GM08714 (cell line): ENCODE measurements at regions not wholly inside any gene's neighbourhood (a gene's known extent, or its start where the extent isn't known, plus 50 kb on each side); places are given as distances from the start of the nearest gene placed in this dataset.

Source experiments
- H3K4me3 ChIP-seq: fragments of 200-500 bp; sonication (Bioruptor generic); 2 replicates; pipeline ENCODE4 v1.5.1; 2014; ENCODE audit warnings: mild to moderate bottlenecking, low read length, inconsistent platforms
- ZNF274 ChIP-seq: IDR thresholded peaks from 2 replicates; pipeline ENCODE4 v1.6.1; 2012; ENCODE audit warnings: mild to moderate bottlenecking, low read depth, low read length

DNA sequence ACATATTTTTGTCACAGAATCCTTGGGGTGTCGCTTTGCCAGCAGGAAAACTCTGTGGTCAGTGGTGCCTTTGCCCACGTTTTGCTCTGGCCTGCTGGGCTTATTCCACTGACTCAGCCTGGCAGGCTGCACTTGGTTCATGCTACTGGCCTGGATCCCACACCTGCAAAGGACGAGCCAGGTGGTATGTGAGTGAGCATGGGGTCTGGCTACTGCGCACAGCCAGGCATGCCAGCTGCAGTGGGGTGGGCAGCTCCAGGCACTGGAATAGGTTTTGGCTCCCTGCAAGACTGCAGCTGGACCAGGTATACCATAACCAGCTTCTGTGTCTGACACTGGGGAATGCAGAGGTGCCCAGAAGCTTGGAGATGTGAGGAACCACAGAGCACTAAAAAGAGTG lies 197.9 kb upstream of the VRK2 start:
- H3K4me3 ChIP-seq, result no peak overlapping the region
- TF ChIP-seq ZNF274, result no peak

DNA sequence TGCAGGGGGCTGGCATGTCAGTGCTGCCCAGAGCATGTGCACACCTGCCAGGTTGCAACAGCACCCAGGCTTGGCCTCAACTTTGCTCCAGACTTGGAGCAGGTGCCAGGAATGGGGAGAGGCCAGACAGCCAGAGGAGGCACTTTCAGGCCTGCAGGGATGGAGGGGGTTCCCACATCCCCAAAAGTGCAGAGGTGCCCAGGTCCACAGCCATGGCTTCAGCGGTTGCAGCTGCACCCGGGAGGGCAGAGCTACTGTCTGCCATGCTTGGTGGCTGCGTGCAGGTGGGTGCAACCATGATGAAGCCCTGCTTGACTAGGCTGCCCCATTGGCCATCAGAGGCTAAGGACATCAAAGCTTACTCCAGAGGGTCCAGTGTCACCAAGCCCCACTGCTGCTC lies 196.8 kb upstream of the VRK2 start:
- H3K4me3 ChIP-seq, result no peak overlapping the region
- no peak for TF ChIP-seq ZNF274

DNA sequence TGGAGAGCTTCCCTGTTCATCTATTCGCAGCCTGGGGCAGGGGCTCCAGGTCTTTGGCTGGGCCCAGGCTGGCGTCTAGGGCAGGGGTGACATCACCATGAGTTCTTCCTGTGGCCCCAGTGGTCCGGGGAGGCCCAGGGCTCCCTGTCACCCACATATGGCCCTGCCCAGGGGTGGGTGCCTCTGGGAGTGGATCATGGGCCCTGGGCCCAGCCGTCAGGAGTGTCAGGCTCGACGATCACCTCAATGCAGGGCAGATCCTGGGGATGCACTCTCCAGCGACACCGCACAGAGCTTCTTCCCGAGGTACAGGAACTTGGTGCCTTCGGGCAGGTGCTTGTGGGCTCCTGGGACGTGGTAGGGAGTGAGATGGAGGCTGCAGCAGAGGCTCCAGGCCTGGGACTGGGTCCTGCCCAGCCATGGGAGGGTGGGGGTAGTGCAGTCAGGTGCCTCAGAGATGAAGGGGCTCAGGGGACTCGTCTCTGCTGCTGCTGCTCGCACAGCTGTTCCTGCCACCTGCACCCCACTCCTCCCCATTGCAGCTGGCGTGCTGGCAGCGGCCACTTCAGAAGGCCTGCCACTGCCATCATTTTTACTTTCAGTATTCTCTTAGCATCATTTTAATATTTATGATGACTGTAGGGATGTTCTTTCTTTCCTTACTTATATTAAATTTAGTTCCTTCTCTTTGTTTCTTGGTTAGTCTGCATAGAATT lies 196.0 kb upstream of the VRK2 start:
- no peak for TF ChIP-seq ZNF274
- H3K4me3 ChIP-seq, result no peak overlapping the region

DNA sequence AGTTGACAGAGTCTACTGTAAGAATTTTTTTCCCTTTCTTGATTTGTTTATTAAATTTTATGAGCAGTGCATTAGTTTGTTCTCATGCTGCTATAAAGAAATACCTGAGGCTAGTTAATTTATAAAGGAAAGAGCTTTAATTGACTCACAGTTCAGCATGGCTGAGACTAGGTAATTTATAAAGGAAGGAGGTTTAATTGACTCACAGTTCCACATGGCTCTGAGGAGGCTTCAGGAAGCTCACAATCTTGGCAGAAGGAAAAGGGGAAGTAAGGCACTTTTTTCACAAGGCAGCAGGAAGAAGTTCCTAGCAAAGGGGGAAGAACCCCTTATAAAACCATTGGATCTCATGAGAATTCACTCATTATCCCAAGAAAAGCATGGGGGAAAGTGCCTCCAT lies 191.4 kb upstream of the VRK2 start:
- no peak for TF ChIP-seq ZNF274
- no peak overlapping the region for H3K4me3 ChIP-seq

DNA sequence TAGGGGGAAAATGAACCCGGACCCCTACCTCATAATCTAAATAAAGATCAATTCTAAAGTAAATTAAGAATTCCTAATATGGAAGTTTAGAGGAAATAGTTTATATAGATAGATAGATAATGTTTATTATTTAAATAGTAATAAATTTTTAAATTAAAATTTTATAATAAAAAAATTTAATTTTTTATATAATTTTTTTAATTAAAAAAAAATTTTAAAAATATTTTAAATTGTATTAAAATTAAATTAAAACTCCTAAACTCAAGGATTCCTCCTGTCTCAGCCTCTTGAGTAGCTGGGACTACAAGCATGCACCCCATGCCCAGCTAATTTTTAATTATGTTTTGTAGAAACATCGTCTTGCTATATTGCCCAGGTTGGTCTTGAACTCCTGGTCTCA lies 186.9 kb upstream of the VRK2 start:
- TF ChIP-seq ZNF274, result no peak
- no peak overlapping the region for H3K4me3 ChIP-seq

DNA sequence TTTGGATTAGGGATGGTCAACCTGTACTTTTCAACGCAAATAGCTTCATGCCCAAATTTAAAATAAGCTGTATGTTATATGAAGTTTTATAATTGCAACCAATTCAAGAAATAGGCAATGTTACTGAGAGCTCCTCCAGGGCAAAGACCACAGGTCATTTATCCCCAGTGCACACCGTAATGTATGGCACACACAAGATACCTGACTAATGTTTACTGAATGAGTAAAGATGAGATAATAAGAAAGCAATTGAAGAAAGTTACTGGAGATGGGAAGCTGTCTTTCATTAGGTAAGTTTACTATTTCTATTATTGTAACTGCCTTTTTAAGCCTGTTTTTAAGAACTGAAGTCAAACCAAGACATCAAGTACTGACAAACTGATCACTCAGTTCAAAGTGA lies 184.5 kb upstream of the VRK2 start:
- H3K4me3 ChIP-seq, result no peak overlapping the region
- TF ChIP-seq ZNF274, result no peak

DNA sequence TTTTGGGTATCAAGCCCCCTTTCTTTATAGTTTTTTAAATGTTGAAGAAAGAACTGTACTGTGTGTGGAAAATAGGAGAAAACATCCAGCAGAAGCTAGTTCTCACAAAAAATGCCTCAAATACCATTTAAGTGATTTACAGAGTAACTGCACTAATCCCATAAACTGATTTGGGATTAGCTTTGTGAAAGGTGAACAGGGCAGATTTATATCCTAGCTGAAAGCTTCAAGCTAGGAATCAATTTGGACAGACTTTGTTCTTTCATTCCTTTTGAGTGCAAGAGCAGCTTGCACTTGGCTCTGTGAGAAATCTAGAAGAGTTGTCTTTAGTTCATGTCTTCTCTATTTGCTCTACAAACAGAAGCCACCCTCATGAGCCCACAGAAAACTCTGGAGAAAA lies 183.9 kb upstream of the VRK2 start:
- H3K4me3 ChIP-seq, result no peak overlapping the region
- TF ChIP-seq ZNF274, result no peak

DNA sequence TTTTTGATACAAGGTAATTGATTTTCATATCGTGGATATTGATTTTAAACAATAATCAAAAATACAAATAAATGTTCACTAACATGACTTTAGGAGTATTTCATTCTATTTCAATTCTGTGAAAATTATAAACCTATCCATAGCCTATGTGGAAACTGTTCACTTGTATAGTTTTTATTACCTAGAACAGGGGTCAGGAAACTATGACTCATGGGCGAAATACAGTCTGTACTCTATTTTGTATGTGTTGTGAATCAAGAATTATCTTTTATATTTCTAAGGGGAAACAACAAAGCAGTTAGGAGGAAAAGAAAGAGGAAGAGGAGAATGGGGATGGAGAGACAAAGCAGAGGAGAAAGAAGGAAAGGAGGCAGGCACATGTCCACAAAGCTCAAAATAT lies 181.7 kb upstream of the VRK2 start:
- no peak overlapping the region for H3K4me3 ChIP-seq
- TF ChIP-seq ZNF274, result no peak

DNA sequence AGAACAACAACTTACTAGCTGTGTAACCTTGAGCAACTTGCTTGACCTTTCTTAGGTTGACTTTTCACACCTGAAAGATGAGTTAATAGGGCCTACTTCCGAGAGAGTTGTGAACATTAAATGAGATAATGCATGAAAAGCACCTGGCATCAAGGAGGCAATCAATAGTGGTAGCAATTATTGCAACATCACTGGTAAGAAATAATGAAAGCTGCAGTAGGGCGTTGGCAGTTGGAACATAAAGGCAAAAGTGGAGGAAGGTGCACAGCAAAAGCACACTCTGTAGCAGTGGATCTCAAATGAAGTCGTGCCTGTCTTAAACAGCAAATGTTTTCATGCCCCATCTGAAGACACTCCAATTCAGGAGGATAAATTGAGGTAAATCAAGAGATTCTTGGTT lies 178.9 kb upstream of the VRK2 start:
- no peak for TF ChIP-seq ZNF274
- no peak overlapping the region for H3K4me3 ChIP-seq

DNA sequence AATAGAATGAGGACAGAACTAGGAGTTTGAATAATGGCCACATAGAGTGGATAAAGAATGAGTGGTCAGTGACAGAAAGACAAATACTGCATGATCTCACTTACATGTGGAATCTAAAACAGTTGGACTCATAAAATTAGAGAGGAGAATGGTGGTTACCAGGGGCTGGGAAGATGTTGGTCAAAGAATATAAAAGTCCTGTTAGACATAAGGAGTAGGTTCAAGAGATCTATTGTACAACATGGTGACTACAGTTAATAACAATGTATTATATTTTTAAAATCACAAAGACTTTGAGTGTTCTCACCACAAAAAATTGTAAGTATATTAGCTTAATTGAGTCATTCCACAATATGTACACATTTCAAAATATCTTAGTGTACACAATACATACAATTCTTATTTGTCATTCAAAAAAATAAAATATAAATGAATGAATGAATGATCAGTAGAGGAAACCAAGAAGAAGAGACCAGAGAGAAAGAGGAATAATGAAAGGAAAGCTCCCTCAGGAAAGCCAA lies 177.9 kb upstream of the VRK2 start:
- TF ChIP-seq ZNF274, result no peak
- no peak overlapping the region for H3K4me3 ChIP-seq

DNA sequence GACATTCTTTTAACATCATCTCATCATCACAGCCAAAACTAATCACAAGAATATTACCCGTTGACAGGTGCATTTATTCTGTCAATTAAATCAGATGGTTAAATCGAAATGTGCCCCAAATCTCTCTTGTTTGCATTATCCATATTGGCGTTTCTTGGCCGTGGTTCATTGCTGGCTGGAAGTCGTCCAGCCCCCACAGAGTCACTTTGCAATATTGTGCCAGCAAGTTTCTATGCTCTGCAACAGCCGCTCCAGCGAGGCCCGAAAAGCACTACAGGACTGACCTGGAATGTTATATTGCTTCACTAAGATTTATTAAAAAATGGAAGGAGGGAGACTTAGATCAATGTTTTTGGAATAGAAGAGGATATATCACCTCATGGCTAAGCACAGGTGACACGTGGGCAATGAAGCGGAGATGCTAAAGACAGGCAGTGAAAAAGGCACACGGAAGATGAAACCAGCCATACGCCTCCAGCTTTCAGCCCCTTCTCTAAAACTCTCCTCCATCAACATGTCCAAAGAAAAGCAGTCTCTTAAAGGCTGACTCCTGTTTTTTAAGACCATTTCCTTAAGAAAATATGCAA lies 176.8 kb upstream of the VRK2 start:
- TF ChIP-seq ZNF274, result no peak
- no peak overlapping the region for H3K4me3 ChIP-seq

DNA sequence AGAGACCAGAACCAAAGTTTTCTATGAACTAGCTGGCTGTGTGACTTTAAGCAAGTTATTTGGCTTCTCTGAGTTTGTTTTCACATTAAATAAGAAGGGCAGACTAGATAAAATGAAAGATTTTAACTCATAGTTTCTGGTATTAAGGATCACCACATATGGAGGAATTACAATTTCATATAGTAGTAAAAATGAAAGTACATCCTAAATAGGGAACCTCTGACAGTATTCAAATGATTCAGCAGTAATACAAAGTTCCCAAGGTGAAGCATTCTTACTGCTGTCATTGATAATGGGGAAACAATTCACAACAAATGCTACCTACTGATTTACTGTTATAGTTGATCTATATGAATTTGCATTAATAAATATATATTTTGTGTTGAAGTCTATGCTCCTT lies 170.3 kb upstream of the VRK2 start:
- no peak for TF ChIP-seq ZNF274
- no peak overlapping the region for H3K4me3 ChIP-seq

DNA sequence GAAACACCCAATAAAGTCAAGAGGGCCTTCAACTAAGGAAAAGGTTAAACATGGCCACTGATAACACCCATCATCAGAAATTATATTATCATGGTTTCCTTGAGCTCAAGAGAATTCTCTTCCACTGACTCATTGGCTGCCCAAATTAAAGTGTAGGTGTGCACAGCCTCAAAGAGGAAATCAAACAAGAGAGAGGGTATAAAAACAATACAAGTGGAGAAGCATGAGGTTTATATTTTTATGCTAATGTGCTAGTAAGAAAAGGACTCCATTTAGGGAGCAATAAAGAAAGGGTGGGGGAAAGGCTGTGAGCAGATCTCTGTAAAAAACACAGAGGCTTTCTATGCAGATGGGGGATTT lies 168.8 kb upstream of the VRK2 start:
- H3K4me3 ChIP-seq, result no peak overlapping the region
- no peak for TF ChIP-seq ZNF274

DNA sequence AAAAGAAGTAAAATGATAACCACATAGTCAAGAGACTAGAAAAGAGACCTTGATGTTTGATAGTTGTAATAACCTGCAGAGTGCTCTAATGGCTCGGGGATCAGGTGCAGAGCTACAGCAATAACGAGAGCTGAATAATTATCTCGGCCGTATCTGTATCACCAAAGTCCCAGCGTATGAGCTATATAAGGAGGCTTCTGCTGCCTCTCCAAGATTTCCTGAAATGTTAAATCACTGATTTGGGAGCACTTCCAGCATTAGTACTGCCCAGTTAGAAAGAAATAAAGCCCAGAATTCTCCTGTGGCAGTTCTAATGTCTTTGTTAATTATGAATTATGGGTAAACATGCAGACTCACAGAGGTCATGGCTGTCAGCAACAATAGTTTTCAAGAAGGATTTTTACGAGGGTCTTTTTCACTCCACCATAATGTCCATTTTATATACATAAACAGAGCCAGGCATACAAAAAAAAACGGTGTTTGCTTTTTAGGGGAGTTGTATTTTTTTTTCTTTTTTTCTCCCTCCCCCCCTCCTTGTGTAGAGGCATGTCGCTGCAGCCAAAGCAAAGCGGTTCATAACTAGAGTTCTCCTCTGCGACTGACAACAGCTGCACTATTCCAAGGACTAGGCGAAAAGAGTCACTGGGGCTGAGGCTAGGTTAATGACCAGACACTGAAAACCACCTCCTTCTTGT lies 168.3 kb upstream of the VRK2 start:
- H3K4me3 ChIP-seq, result no peak overlapping the region
- TF ChIP-seq ZNF274, result no peak

DNA sequence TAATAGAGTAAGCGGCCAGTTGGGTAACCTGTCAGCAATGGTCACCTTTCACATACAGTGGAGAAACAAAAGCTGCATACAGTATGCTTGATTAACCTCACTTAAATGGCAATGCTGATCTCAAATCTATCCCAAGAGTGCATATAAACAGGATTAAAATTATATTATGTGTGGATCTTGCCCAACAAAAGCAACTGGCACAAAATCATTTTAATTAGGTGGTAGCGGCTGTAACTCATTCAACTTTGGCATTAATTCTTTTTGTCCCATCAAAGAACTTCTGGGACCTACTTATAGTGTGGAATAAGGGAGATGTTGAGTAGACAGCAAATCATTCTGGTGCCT lies 167.8 kb upstream of the VRK2 start:
- H3K4me3 ChIP-seq, result no peak overlapping the region
- TF ChIP-seq ZNF274, result no peak
